ENCODE measurements at regions not wholly inside any gene's neighbourhood (a gene's known extent, or its start where the extent isn't known, plus 50 kb on each side); places are given as distances from the start of the nearest gene placed in this dataset.

- intact Hi-C loops (cut with DNase I): no loop called here
- Histone ChIP-seq H3K4me3 (no peak overlapping the region), H3K36me3 (no peaks in the 10 kb centered on the region), H3K27ac (no peak overlapping the region), H3K9me3 (no peaks in the 10 kb centered on the region), H3K27me3 (no peaks in the 10 kb centered on the region), H3K4me1 (no peaks in the 10 kb centered on the region)
- WGBS, 2 donors: 81 to 82% methylated on average over 3 to 4 of the region's 4 CpGs
- DNase-seq: no peak
- TF ChIP-seq CTCF (IDR thresholded peaks at IDR 0.05): no peak
Measured at GRCh38 chr19:31826325-31826724, 477.1 kb upstream of the TSHZ3 start.

- TF ChIP-seq POLR2A (IDR thresholded peaks at IDR 0.05) (no peak), CTCF (IDR thresholded peaks at IDR 0.05) (no peak)
- Histone ChIP-seq H3K4me3 (no peak overlapping the region), H3K27me3 (no peaks in the 10 kb centered on the region), H3K4me1 (no peaks in the 10 kb centered on the region), H3K36me3 (no peaks in the 10 kb centered on the region), H3K9me3 (peaks cover 0 to 7% (median 0%) of the 10 kb centered on the region in 3 donors), H3K27ac (no peak overlapping the region)
- intact Hi-C loops (cut with DNase I): no loop called here
- WGBS, 2 donors: 61 to 64% methylated on average over 8 of the region's 8 CpGs
- DNase-seq: no peak
Measured at GRCh38 chr19:31831421-31832175, 482.4 kb upstream of the TSHZ3 start.

GRCh38 chr19:31832176-31832548 lies 482.9 kb upstream of the TSHZ3 start:
- intact Hi-C loops (cut with DNase I): no loop called here
- Histone ChIP-seq H3K27me3 (no peaks in the 10 kb centered on the region), H3K4me3 (no peak overlapping the region), H3K27ac (no peak overlapping the region), H3K4me1 (no peaks in the 10 kb centered on the region), H3K36me3 (no peaks in the 10 kb centered on the region), H3K9me3 (peaks cover 0 to 7% (median 0%) of the 10 kb centered on the region in 3 donors)
- 60 to 71% methylated on average over 5 of the region's 5 CpGs for WGBS, 2 donors
- no peak for TF ChIP-seq POLR2A (IDR thresholded peaks at IDR 0.05)
- DNase-seq: no peak

- intact Hi-C loops (cut with DNase I): no loop called here
- no peak for TF ChIP-seq POLR2A (IDR thresholded peaks at IDR 0.05)
- peaks cover 0 to 7% (median 0%) of the 10 kb centered on the region in 3 donors for H3K9me3 ChIP-seq
- DNase-seq: no peak
- H3K4me3 ChIP-seq: no peak overlapping the region
- H3K36me3 ChIP-seq: no peaks in the 10 kb centered on the region
- H3K27ac ChIP-seq: no peak overlapping the region
- H3K27me3 ChIP-seq: no peaks in the 10 kb centered on the region
- H3K4me1 ChIP-seq: no peaks in the 10 kb centered on the region
Measured at GRCh38 chr19:31834070-31834469, 484.8 kb upstream of the TSHZ3 start.

- DNase-seq: no peak
- WGBS, 2 donors: 31 to 41% methylated on average over 11 of the region's 11 CpGs
- Histone ChIP-seq H3K36me3 (no peaks in the 10 kb centered on the region), H3K4me3 (no peak overlapping the region), H3K27ac (no peak overlapping the region), H3K4me1 (no peaks in the 10 kb centered on the region), H3K9me3 (peaks cover 0 to 16% (median 8%) of the 10 kb centered on the region in 3 donors), H3K27me3 (no peaks in the 10 kb centered on the region)
- TF ChIP-seq POLR2A (IDR thresholded peaks at IDR 0.05) (no peak), CTCF (IDR thresholded peaks at IDR 0.05) (no peak)
- intact Hi-C loops (cut with DNase I): no loop called here
Measured at GRCh38 chr19:31838163-31838815, 489.1 kb upstream of the TSHZ3 start.

GRCh38 chr19:31840371-31840770 lies 491.1 kb upstream of the TSHZ3 start:
- Histone ChIP-seq H3K4me1 (no peaks in the 10 kb centered on the region), H3K36me3 (no peaks in the 10 kb centered on the region), H3K9me3 (peaks cover 0 to 9% (median 8%) of the 10 kb centered on the region in 3 donors), H3K27ac (no peak overlapping the region), H3K4me3 (no peak overlapping the region), H3K27me3 (no peaks in the 10 kb centered on the region)
- TF ChIP-seq POLR2A (IDR thresholded peaks at IDR 0.05) (no peak), CTCF (IDR thresholded peaks at IDR 0.05) (no peak)
- WGBS, 2 donors: 43 to 100% methylated on average over 2 of the region's 2 CpGs
- no peak for DNase-seq
- intact Hi-C loops (cut with DNase I): no loop called here
